ENCODE measurements at regions not wholly inside any gene's neighbourhood (a gene's known extent, or its start where the extent isn't known, plus 50 kb on each side); places are given as distances from the start of the nearest gene placed in this dataset.

GRCh38 chr22:42217752-42218280 is 52.6 kb downstream of the TCF20 start:
- DNase-seq (ENCODE audit: insufficient read length, low spot score) (no peak), FAIRE-seq (no peak)

GRCh38 chr22:42217019-42217751 is 53.3 kb downstream of the TCF20 start:
- no peak for FAIRE-seq

GRCh38 chr22:42214633-42215415 is 55.6 kb downstream of the TCF20 start:
- peak; percentile 23 for FAIRE-seq
- no peak for DNase-seq (ENCODE audit: insufficient read length, low spot score)

More at GRCh38 chr22:42217019-42217751, 53.3 kb downstream of the TCF20 start:
- DNase-seq (ENCODE audit: insufficient read length, low spot score) = no peak

GRCh38 chr22:42208362-42208761 is 62.1 kb downstream of the TCF20 start:
- FAIRE-seq (no peak), DNase-seq (ENCODE audit: insufficient read length, low spot score) (no peak)

GRCh38 chr22:42207918-42208317 is 62.5 kb downstream of the TCF20 start:
- FAIRE-seq (no peak), DNase-seq (ENCODE audit: insufficient read length, low spot score) (no peak)

- FAIRE-seq (no peak), DNase-seq (ENCODE audit: insufficient read length, low spot score) (no peak)
These were observed 66.8 kb downstream of the TCF20 start for GRCh38 chr22:42203609-42204008.

GRCh38 chr22:42202669-42203068 is 67.8 kb downstream of the TCF20 start:
- FAIRE-seq (no peak), DNase-seq (ENCODE audit: insufficient read length, low spot score) (no peak)

- DNase-seq (ENCODE audit: insufficient read length, low spot score) = no peak
- FAIRE-seq = no peak
These were observed 68.4 kb downstream of the TCF20 start for GRCh38 chr22:42202048-42202447.

GRCh38 chr22:42199025-42199424 is 68.4 kb upstream of the CYP2D6 start:
- DNase-seq (ENCODE audit: insufficient read length, low spot score) (no peak), FAIRE-seq (no peak)

GRCh38 chr22:42198226-42198625 is 67.6 kb upstream of the CYP2D6 start:
- FAIRE-seq (no peak), DNase-seq (ENCODE audit: insufficient read length, low spot score) (no peak)

- FAIRE-seq (no peak), DNase-seq (ENCODE audit: insufficient read length, low spot score) (no peak)
These were observed 65.8 kb upstream of the CYP2D6 start for GRCh38 chr22:42196454-42196853.

- FAIRE-seq (no peak), DNase-seq (ENCODE audit: insufficient read length, low spot score) (no peak)
These were observed 64.3 kb upstream of the CYP2D6 start for GRCh38 chr22:42194953-42195352.

- no peak for DNase-seq (ENCODE audit: insufficient read length, low spot score)
- FAIRE-seq = no peak
These were observed 63.7 kb upstream of the CYP2D6 start for GRCh38 chr22:42194104-42194851.

GRCh38 chr22:42192547-42192946 is 61.9 kb upstream of the CYP2D6 start:
- no peak for FAIRE-seq

GRCh38 chr22:42190274-42190673 is 59.7 kb upstream of the CYP2D6 start:
- DNase-seq (ENCODE audit: insufficient read length, low spot score) (no peak), FAIRE-seq (no peak)

More at GRCh38 chr22:42192547-42192946, 61.9 kb upstream of the CYP2D6 start:
- DNase-seq (ENCODE audit: insufficient read length, low spot score) = no peak

- FAIRE-seq (no peak), DNase-seq (ENCODE audit: insufficient read length, low spot score) (no peak)
These were observed 59.2 kb upstream of the CYP2D6 start for GRCh38 chr22:42189761-42190160.

GRCh38 chr22:42188808-42189447 is 58.3 kb upstream of the CYP2D6 start:
- FAIRE-seq = no peak
- DNase-seq (ENCODE audit: insufficient read length, low spot score) = no peak

GRCh38 chr22:42187646-42188045 is 57.0 kb upstream of the CYP2D6 start:
- no peak for DNase-seq (ENCODE audit: insufficient read length, low spot score)
- FAIRE-seq = no peak

- no peak for DNase-seq (ENCODE audit: insufficient read length, low spot score)
- no peak for FAIRE-seq
These were observed 55.4 kb upstream of the CYP2D6 start for GRCh38 chr22:42185915-42186439.

- DNase-seq (ENCODE audit: insufficient read length, low spot score) (no peak), FAIRE-seq (no peak)
These were observed 54.2 kb upstream of the CYP2D6 start for GRCh38 chr22:42184852-42185251.

Measured in HTR-8/SVneo (cell line).